NCI-H1417 treated with DMSO at 0.1 percent for 48 hours (cell line): ENCODE measurements at regions not wholly inside any gene's neighbourhood (a gene's known extent, or its start where the extent isn't known, plus 50 kb on each side); places are given as distances from the start of the nearest gene placed in this dataset.
"Not testable (repeated sequence)": the region's sequence is repeated elsewhere in the genome, so short reads cannot be mapped to it uniquely, and the experiment has no call there.

Experiments used
- DNase-seq: peaks from one replicate; lab custom pipeline; 2025; lab: John Stamatoyannopoulos, UW

GRCh38 chr7:113217314-113217713 is 99.0 kb upstream of the SMIM30 start:
- no peak for DNase-seq

- no peak for DNase-seq
These were observed 97.7 kb upstream of the SMIM30 start for GRCh38 chr7:113216038-113216437.

- DNase-seq, result no peak
These were observed 91.3 kb upstream of the SMIM30 start for GRCh38 chr7:113209449-113210203.

- no peak for DNase-seq
These were observed 89.6 kb upstream of the SMIM30 start for GRCh38 chr7:113207931-113208330.

GRCh38 chr7:113207441-113207840 is 89.1 kb upstream of the SMIM30 start:
- DNase-seq, result no peak

GRCh38 chr7:113204415-113204814 is 86.1 kb upstream of the SMIM30 start:
- DNase-seq, result no peak

- DNase-seq, result no peak
These were observed 83.9 kb upstream of the SMIM30 start for GRCh38 chr7:113202284-113202683.

GRCh38 chr7:113200281-113200680 is 81.9 kb upstream of the SMIM30 start:
- no peak for DNase-seq

- DNase-seq, result no peak
These were observed 81.5 kb upstream of the SMIM30 start for GRCh38 chr7:113199841-113200240.

GRCh38 chr7:113199136-113199535 is 80.8 kb upstream of the SMIM30 start:
- DNase-seq, result no peak

GRCh38 chr7:113198226-113198625 is 79.9 kb upstream of the SMIM30 start:
- DNase-seq, result no peak

- DNase-seq, result no peak
These were observed 78.9 kb upstream of the SMIM30 start for GRCh38 chr7:113197274-113197673.

- DNase-seq, result no peak
These were observed 70.0 kb upstream of the SMIM30 start for GRCh38 chr7:113188396-113188795.

- DNase-seq, result no peak
These were observed 61.0 kb upstream of the SMIM30 start for GRCh38 chr7:113179313-113179712.

- peak; percentile 76 for DNase-seq
These were observed 58.5 kb upstream of the SMIM30 start for GRCh38 chr7:113176836-113177235.

GRCh38 chr7:113176180-113176579 is 57.8 kb upstream of the SMIM30 start:
- not testable (repeated sequence) for DNase-seq

GRCh38 chr7:113175525-113176104 is 57.3 kb upstream of the SMIM30 start:
- no peak for DNase-seq

GRCh38 chr7:113172726-113173125 is 54.4 kb upstream of the SMIM30 start:
- DNase-seq, result no peak

- DNase-seq, result no peak
These were observed 52.2 kb upstream of the SMIM30 start for GRCh38 chr7:113170591-113170990.
